Panc1 (cell line): ENCODE measurements at regions not wholly inside any gene's neighbourhood (a gene's known extent, or its start where the extent isn't known, plus 50 kb on each side); places are given as distances from the start of the nearest gene placed in this dataset.

ENCODE experiments used
- ATAC-seq: fragments of 200-7000 bp; cut with Tn5 transposase; 2 replicates; pipeline ENCODE4 v1.9.1; 2020; ENCODE audit warnings: mild to moderate bottlenecking, moderate library complexity
- BruUV-seq: library from RNA; stranded (reverse); fragments of 400-500 nt; replicated peaks from 2 replicates; lab custom pipeline; 2021; lab: Mats Ljungman, UMichigan
- CTCF ChIA-PET: fragments of 300-600 bp; sonication (Branson Sonifier 250); formaldehyde crosslinking; loops from one replicate; lab custom pipeline; 2022; ENCODE audit warnings: antibody characterized with exemption; lab: Charles Lee
- POLR2A ChIA-PET: fragments of 300-600 bp; sonication (Branson Sonifier 250); formaldehyde crosslinking; loops from one replicate; lab custom pipeline; 2022; ENCODE audit warnings: antibody characterized with exemption; lab: Charles Lee
- DNase-seq: peaks from one replicate; pipeline ENCODE4 v3.0.0-alpha.2; 2010; ENCODE audit warnings: low read depth, low spot score
- H3K27ac ChIP-seq: 2 replicates; pipeline ENCODE4 v1.5.1; 2011; ENCODE audit warnings: mild to moderate bottlenecking, low read length, inconsistent platforms
- H3K27me3 ChIP-seq: fragments of 200-500 bp; sonication (Bioruptor generic); 2 replicates; pipeline ENCODE4 v1.6.0; 2014; ENCODE audit warnings: low read length, inconsistent platforms; ENCODE audit not compliant: control insufficient read depth, insufficient read depth
- H3K36me3 ChIP-seq: fragments of 200-500 bp; sonication (Bioruptor generic); 2 replicates; pipeline ENCODE4 v1.5.1; 2014; ENCODE audit warnings: inconsistent platforms, mild to moderate bottlenecking, low read length, moderate library complexity; ENCODE audit not compliant: control insufficient read depth, insufficient read depth
- H3K4me1 ChIP-seq: 2 replicates; pipeline ENCODE4 v1.5.1; 2011; ENCODE audit warnings: inconsistent platforms, mild to moderate bottlenecking, low read length, moderate library complexity; ENCODE audit not compliant: control insufficient read depth, insufficient read depth
- H3K4me3 ChIP-seq, 2 experiments: 2 replicates each; pipeline ENCODE4 v1.5.1; 2011 to 2012; ENCODE audit warnings: low read depth in 2 of 2, low read length in 2 of 2, mild to moderate bottlenecking in 2 of 2, inconsistent platforms in 1 of 2, moderate library complexity in 1 of 2
- H3K9me3 ChIP-seq: fragments of 200-500 bp; sonication (Bioruptor generic); 2 replicates; pipeline ENCODE4 v1.5.1; 2014; ENCODE audit warnings: low read depth, mild to moderate bottlenecking, inconsistent platforms, low read length, moderate library complexity; ENCODE audit not compliant: control insufficient read depth, insufficient read depth
- CTCF ChIP-seq: fragments of 450-650 bp; IDR thresholded peaks from 2 replicates; pipeline ENCODE4 v1.5.1; 2017; ENCODE audit warnings: mild to moderate bottlenecking
- POLR2AphosphoS5 ChIP-seq: IDR thresholded peaks from 2 replicates; pipeline ENCODE4 v1.6.1; 2012; ENCODE audit warnings: mild to moderate bottlenecking, low read depth, low read length, moderate library complexity
- REST ChIP-seq, 2 experiments: IDR thresholded peaks; 2 replicates each; pipeline ENCODE4 v1.6.1; 2011 to 2012; ENCODE audit warnings: low read depth in 2 of 2, control low read depth in 1 of 2, low read length in 1 of 2, mild to moderate bottlenecking in 1 of 2, moderate library complexity in 1 of 2; ENCODE audit not compliant: insufficient read depth in 1 of 2
- SIN3A ChIP-seq: IDR thresholded peaks from 2 replicates; pipeline ENCODE4 v1.6.1; 2012; ENCODE audit warnings: low read depth, mild to moderate bottlenecking, low read length, moderate library complexity, borderline replicate concordance; ENCODE audit not compliant: insufficient read depth
- TCF7L2 ChIP-seq: IDR thresholded peaks from 2 replicates; pipeline ENCODE4 v1.6.1; 2011; ENCODE audit warnings: mild to moderate bottlenecking, low read depth, low read length, inconsistent platforms
- in situ Hi-C: cut with HindIII; loops from 2 replicates; pipeline ENCODE4 v1.10.0; 2016; ENCODE audit warnings: low sequenced_read_pairs, low pct_unique_long_range_greater_than_20kb
- intact Hi-C: fragments of 100-400 bp; cut with micrococcal nuclease; formaldehyde crosslinking; loops from one replicate; pipeline ENCODE4 v1.10.0; 2022; ENCODE audit not compliant: unreplicated experiment

GRCh38 chr4:121457278-121457875 is 76.6 kb upstream of the QRFPR start:
- DNase-seq = no peak
- BruUV-seq = no TSS peak
- intact Hi-C loops (no loop called here), in situ Hi-C loops (no loop called here)
- Histone ChIP-seq H3K27me3 (no peaks in the 10 kb centered on the region), H3K4me1 (no peaks in the 10 kb centered on the region), H3K36me3 (no peaks in the 10 kb centered on the region), H3K9me3 (no peaks in the 10 kb centered on the region), H3K4me3 (no peak overlapping the region), H3K27ac (no peak overlapping the region)
- CTCF ChIA-PET = no interaction called here
- POLR2A ChIA-PET = no interaction called here
- ATAC-seq = no peak
- TF ChIP-seq TCF7L2 (no peak), REST (IDR thresholded peaks at IDR 0.05; ENCODE audit: insufficient read depth in 1 of 2, low read depth in 2 of 2, low read length in 1 of 2) (no peak), POLR2AphosphoS5 (no peak), SIN3A (no peak), CTCF (no peak)

GRCh38 chr4:121455285-121455684 is 74.5 kb upstream of the QRFPR start:
- Histone ChIP-seq H3K4me1 (no peaks in the 10 kb centered on the region), H3K27ac (no peak overlapping the region), H3K4me3 (no peak overlapping the region), H3K36me3 (no peaks in the 10 kb centered on the region), H3K9me3 (no peaks in the 10 kb centered on the region), H3K27me3 (no peaks in the 10 kb centered on the region)
- in situ Hi-C loops (no loop called here), intact Hi-C loops (no loop called here)
- DNase-seq (no peak), ATAC-seq (no peak)
- no peak for TF ChIP-seq CTCF
- TF ChIP-seq TCF7L2 = no peak
- TF ChIP-seq SIN3A = no peak
- TF ChIP-seq REST (IDR thresholded peaks at IDR 0.05; ENCODE audit: insufficient read depth in 1 of 2, low read depth in 2 of 2, low read length in 1 of 2) = no peak
- TF ChIP-seq POLR2AphosphoS5 = no peak
- no TSS peak for BruUV-seq
- ChIA-PET CTCF (no interaction called here), POLR2A (no interaction called here)
